ENCODE measurements at regions not wholly inside any gene's neighbourhood (a gene's known extent, or its start where the extent isn't known, plus 50 kb on each side); places are given as distances from the start of the nearest gene placed in this dataset.
"Not testable (repeated sequence)": the region's sequence is repeated elsewhere in the genome, so short reads cannot be mapped to it uniquely, and the experiment has no call there.

- Histone ChIP-seq H3K36me3 (ENCODE audit: low read depth, missing control alignments) (no peaks in the 10 kb centered on the region), H3K9me3 (no peaks in the 10 kb centered on the region), H3K4me3 (no peak overlapping the region), H3K27me3 (no peaks in the 10 kb centered on the region), H3K27ac (no peak overlapping the region), H3K4me1 (no peaks in the 10 kb centered on the region)
- intact Hi-C loops (cut with DNase I; ENCODE audit: low total_unique reads), result no loop called here
- WGBS, 2 donors, result 60 to 77% methylated on average over 3 of the region's 3 CpGs
- no peak for TF ChIP-seq POLR2A (IDR thresholded peaks at IDR 0.05)
- TF ChIP-seq CTCF (IDR thresholded peaks at IDR 0.05), result no peak
- no peak for DNase-seq
Observed at GRCh38 chr4:33850371-33850902, 2393.9 kb downstream of the ARAP2 start.

- H3K27me3 ChIP-seq; H3K27ac ChIP-seq; intact Hi-C loops (cut with DNase I; ENCODE audit: low total_unique reads): not testable (repeated sequence)
Observed at GRCh38 chr4:33853670-33854069, 2390.6 kb downstream of the ARAP2 start.

GRCh38 chr4:33864290-33864859 is 2379.9 kb downstream of the ARAP2 start:
- H3K27me3 ChIP-seq, result no peaks in the 10 kb centered on the region
- no peaks in the 10 kb centered on the region for H3K36me3 ChIP-seq (ENCODE audit: low read depth, missing control alignments)
- TF ChIP-seq POLR2A (IDR thresholded peaks at IDR 0.05) (no peak), CTCF (IDR thresholded peaks at IDR 0.05) (no peak)
- no peak overlapping the region for H3K27ac ChIP-seq
- 82% methylated on average over 5 to 6 of the region's 6 CpGs for WGBS, 2 donors
- H3K4me3 ChIP-seq, result no peak overlapping the region
- intact Hi-C loops (cut with DNase I; ENCODE audit: low total_unique reads), result no loop called here
- H3K9me3 ChIP-seq, result no peaks in the 10 kb centered on the region
- H3K4me1 ChIP-seq, result no peaks in the 10 kb centered on the region
- no peak for DNase-seq

More at GRCh38 chr4:33853670-33854069, 2390.6 kb downstream of the ARAP2 start:
- H3K36me3 ChIP-seq (ENCODE audit: low read depth, missing control alignments); DNase-seq; H3K4me3 ChIP-seq; H3K4me1 ChIP-seq; H3K9me3 ChIP-seq: not testable (repeated sequence)

GRCh38 chr4:33873791-33874190 is 2370.5 kb downstream of the ARAP2 start:
- TF ChIP-seq POLR2A (IDR thresholded peaks at IDR 0.05), result no peak
- no peak for TF ChIP-seq CTCF (IDR thresholded peaks at IDR 0.05)
- Histone ChIP-seq H3K9me3 (no peaks in the 10 kb centered on the region), H3K27me3 (no peaks in the 10 kb centered on the region), H3K4me3 (no peak overlapping the region), H3K27ac (no peak overlapping the region), H3K4me1 (no peaks in the 10 kb centered on the region), H3K36me3 (ENCODE audit: low read depth, missing control alignments) (no peaks in the 10 kb centered on the region)
- no peak for DNase-seq
- intact Hi-C loops (cut with DNase I; ENCODE audit: low total_unique reads), result no loop called here
- WGBS, 2 donors, result 55 to 88% methylated on average over 1 of the region's 1 CpG

GRCh38 chr4:33878710-33879109 is 2365.6 kb downstream of the ARAP2 start:
- H3K4me3 ChIP-seq, result no peak overlapping the region
- no peaks in the 10 kb centered on the region for H3K4me1 ChIP-seq
- no peaks in the 10 kb centered on the region for H3K9me3 ChIP-seq
- no peaks in the 10 kb centered on the region for H3K27me3 ChIP-seq
- H3K27ac ChIP-seq, result no peak overlapping the region
- TF ChIP-seq CTCF (IDR thresholded peaks at IDR 0.05), result no peak
- no peak for TF ChIP-seq POLR2A (IDR thresholded peaks at IDR 0.05)
- DNase-seq, result no peak
- no peaks in the 10 kb centered on the region for H3K36me3 ChIP-seq (ENCODE audit: low read depth, missing control alignments)
- intact Hi-C loops (cut with DNase I; ENCODE audit: low total_unique reads), result no loop called here
